ENCODE measurements at regions not wholly inside any gene's neighbourhood (a gene's known extent, or its start where the extent isn't known, plus 50 kb on each side); places are given as distances from the start of the nearest gene placed in this dataset.

DNA sequence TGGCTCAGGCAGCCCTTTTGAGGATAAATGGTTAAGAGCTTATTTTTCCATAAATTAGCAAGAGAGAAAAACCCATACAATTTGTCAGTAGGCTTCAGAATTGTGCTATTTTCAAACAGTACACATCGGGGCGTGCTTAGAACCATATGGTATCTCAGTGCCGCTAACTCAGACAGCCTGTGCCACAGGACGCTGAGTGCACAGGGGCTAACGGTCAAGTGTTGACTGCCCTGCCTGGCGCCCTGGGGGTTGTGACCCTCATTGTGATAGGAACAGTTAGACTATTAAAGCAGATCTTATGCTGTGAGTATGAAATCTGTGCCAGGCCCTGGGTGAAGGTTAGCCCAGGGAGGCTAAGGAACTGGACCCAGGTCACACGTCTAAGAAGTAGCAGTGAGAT is 1519.7 kb downstream of the BRD1 start:
- TF ChIP-seq POLR2A (IDR thresholded peaks at IDR 0.05) (no peak), EP300 (IDR thresholded peaks at IDR 0.05) (no peak)
- TF ChIP-seq, protein P1, sequence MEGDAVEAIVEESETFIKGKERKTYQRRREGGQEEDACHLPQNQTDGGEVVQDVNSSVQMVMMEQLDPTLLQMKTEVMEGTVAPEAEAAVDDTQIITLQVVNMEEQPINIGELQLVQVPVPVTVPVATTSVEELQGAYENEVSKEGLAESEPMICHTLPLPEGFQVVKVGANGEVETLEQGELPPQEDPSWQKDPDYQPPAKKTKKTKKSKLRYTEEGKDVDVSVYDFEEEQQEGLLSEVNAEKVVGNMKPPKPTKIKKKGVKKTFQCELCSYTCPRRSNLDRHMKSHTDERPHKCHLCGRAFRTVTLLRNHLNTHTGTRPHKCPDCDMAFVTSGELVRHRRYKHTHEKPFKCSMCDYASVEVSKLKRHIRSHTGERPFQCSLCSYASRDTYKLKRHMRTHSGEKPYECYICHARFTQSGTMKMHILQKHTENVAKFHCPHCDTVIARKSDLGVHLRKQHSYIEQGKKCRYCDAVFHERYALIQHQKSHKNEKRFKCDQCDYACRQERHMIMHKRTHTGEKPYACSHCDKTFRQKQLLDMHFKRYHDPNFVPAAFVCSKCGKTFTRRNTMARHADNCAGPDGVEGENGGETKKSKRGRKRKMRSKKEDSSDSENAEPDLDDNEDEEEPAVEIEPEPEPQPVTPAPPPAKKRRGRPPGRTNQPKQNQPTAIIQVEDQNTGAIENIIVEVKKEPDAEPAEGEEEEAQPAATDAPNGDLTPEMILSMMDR (IDR thresholded peaks at IDR 0.05) = no peak

Data from tibial nerve (tissue), 4 donors.